GM19467 (cell line): ENCODE measurements at regions not wholly inside any gene's neighbourhood (a gene's known extent, or its start where the extent isn't known, plus 50 kb on each side); places are given as distances from the start of the nearest gene placed in this dataset.

Experiments used
- ATAC-seq: cut with Tn5 transposase; IDR thresholded peaks from one replicate; pipeline ENCODE4 v1.9.1; 2021; ENCODE audit warnings: mild to moderate bottlenecking, moderate library complexity; ENCODE audit not compliant: unreplicated experiment

DNA sequence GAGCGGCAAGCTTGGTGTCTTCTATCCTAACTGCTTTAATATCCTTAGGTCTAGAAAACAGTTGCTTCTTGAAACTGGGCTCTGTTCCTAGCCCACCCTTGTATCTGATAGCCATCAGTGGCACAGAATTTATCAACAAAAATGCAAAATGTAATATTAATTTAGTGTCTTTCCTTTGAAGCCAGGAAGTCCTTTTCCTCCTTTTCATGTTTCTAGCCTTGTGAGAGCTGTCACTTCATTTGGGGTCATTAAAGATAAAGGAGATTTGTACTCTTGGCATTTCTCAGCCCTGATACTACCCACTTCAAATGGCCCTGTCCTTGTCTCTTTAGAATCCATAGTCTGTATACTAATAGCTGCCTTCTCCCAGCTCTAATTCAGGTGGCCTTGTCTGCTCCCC, 111.0 kb downstream of the GAS1 start:
- ATAC-seq, result no peak

DNA sequence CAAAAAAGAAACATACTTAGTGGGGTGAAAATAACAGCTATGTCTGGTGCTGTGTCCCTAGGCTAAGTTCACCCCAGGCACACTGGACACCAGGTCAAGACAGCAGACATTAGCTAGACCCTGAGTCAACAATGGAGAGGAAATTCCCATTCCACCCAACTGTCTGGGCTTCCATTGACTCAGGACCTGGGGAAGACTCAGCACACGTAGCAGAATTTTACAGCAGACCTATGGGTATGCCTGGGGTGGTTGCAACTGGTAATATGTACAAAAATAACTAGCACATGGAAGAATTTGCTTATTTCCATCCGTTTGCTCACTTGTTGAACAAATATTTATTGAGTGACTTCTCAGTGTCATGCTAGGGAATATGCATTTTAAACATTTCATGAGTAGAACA, 117.0 kb downstream of the GAS1 start:
- no peak for ATAC-seq

DNA sequence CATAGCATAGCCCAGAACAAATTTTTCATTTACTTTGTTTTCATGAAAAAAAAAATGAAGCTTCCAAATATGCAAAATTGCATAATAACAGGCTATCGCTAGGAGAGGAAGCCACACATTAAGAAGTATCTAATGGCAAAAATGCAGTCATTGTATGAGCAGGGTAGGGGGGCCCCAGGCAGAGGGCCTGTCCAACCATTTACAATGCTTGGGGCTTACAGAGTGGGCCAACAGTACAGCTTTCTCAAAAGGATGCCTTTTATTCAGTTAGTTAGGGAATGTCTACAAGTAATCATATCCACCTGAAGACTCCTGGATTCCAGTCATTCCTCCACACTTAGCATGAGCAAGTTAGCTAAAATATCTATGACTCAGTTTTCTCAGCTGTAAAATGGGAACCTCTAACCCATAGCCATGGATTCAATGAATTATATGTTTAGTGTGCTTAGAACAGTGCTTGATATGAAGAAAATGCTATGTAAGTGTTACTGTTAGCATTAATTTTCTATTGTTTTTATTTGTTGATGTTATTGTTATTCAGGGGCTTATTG, 117.7 kb downstream of the GAS1 start:
- ATAC-seq, result no peak

DNA sequence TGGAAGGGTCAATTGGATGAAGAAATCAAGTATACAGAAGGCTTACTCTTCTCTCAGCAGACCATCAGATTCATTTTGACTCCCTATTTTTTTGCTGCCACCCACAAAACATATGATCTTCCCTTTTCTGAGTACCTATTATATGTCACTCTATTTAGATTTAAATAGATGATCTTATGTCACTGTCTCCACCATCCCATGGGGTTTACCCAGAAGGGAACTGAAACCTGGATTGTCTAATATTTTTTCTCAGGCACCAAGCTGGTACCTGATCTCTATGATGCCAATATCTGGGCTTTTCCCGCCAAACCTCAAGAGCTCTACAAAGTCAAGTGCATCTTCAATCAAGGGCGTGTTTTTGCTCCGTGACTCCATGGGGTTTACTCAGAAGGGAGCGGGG, 118.7 kb downstream of the GAS1 start:
- no peak for ATAC-seq

DNA sequence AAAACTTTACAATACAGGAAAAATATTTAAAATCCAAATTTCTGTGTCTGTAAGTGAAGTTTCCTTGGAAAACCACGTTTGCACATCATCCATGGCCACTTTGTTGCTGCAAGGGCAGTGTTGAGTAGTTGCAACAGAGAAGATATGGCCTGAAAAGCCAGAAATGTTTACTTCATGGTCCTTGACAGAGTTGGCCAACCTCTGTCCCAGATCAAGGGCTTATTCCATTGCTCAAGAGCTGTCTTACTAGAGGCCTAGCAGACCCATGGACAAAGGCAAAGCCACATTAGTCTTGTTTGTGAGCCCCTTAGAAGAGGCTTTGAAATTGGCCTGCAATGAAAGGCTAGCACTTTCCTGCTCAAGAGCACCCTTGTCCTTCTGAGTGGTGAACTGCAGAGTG, 119.4 kb downstream of the GAS1 start:
- no peak for ATAC-seq

DNA sequence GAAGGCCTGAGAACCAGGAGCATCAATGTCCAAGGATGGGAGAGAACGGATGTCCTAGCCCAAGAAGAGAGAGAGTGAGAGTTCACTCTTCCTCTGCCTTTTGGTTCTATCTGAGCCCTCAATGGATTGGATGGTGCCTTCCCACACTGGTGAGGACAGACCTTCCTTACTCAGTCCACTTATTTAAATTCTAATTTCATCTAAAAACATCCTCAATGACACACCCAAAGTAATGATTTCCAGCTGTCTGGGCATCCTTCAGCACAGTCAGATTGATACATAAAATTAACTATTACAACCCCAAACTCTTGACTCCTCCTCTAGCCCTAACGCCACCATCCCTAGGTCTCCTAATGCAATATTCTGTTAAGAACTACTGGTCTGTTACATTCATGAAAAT, 122.0 kb downstream of the GAS1 start:
- no peak for ATAC-seq

DNA sequence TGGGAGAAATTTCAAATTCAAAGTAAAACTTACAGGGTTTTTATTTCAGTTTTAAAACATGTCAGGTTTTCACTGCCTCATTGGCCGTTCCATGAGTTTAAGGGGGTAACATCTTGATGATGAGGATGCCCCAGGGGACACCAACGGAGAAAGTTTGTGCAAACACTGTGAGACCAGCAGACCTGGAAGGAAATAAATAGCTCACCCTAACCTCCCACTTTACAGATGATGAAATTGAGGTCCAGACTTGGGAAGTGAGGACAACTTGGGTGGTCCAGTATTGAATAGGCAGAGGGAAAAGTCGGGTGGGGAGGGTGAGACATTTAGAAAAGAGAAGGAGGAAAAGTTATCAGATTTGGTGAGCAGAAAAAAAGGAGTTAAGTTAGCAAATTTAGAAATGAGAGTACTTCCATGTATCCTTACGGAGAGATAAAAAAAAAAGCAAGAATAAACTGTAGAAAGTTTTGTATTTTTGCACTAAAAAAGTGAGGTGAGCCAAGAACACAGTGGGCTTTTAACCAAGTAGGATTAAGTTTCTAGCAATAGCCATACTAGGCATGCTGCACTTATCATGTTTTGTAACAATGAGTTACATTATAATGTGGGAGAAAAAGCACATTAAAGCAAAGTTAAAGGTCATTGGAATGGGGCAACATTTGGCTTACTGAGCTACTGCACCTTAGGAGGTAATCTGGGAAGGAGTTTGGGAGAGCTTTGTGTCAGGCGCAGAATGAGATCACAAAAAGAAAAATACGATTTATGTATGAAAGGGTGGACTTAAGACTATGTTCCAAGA, 125.1 kb downstream of the GAS1 start:
- ATAC-seq, result no peak

DNA sequence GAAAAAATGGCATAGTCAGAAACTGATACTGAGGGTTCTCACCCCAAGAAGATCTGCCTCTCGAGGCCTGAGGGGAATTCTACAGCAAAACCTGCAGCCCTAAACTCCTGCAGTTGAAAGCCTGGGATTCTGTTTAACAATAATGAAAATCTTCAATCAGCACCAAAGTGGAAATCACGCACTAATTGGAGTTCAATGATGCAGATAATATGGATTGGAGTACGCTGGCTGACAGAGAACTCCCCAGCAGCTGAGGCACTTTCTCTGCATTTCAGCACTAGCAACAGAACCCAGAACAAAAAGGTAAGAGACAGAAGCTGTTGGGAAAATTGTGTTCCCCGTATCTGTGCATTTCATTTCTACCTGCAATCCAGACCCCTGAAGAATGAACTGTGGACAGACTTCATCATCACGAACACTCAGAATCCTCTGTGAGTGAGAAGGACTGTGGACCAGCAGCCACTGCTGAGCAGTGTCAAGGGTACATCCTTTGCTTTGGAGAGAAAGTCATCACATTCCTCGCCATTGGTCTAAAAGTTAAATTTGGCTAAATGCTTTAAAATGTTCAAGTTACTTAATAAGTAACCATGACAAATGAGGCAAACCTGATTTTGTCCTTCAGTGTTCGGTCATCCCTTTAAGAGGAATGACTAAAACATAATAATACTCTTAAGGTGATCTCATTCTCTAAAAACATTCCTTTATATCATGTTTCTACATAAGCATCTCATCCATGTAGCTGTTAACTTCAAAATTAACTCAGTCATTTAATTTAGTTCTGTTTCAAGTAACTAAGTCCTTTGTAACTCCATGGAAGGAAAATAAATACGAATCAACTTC, 126.1 kb downstream of the GAS1 start:
- no peak for ATAC-seq

DNA sequence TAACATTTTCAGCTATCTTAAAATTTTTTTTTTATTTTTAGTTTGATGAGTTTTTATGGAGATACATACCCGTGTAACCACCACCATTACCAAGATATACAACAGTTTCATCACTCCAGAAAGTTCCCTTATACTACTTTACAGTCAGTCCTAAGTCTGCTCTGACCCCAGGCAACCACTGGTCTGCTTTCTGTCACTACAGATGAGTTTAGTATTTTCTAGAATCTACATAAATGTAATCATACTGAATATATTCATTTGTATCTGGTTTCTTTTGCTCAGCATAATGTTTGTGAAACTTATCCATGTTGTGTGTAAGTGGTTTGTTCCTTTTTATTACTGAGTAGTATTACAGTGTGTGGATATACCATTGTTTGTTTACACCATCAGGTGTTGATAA, 127.8 kb downstream of the GAS1 start:
- ATAC-seq, result no peak

DNA sequence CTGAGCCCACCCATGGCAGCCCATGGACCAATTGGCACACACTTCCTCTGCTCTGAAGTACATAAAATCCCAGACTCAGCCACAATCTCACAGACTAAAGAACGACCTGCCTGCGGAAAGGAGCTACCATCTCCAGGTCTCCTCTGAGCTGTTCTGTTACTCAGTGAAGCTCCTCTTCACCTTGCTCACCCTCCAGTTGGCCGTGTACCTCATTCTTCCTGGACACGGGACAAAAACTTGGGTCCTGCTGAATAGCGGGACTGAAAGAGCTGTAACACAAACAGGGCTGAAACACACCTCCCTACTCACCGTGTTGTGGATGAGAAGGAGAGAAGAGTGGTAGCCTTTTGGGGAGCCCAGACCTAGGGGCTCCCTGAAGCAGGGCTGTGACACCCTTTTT, 128.7 kb downstream of the GAS1 start:
- no peak for ATAC-seq

DNA sequence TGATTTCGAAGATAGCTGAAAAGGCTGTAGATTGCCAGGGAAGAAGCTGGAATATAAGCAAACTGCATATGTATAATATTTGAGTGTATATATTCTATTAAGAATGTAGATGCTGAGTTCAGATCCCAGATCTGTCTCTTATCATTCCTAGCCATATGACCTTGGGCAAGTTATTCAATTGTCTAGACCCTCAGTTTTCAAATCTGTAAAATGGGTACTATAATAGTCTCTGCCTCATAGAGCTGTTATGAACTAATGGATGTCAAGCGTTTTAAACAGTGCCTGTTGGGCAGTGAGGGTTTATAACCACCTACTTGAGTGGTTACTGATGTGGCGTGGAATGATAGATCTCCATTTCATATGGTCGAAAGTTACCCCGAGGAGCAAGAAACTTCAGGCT, 130.4 kb downstream of the GAS1 start:
- ATAC-seq, result no peak

DNA sequence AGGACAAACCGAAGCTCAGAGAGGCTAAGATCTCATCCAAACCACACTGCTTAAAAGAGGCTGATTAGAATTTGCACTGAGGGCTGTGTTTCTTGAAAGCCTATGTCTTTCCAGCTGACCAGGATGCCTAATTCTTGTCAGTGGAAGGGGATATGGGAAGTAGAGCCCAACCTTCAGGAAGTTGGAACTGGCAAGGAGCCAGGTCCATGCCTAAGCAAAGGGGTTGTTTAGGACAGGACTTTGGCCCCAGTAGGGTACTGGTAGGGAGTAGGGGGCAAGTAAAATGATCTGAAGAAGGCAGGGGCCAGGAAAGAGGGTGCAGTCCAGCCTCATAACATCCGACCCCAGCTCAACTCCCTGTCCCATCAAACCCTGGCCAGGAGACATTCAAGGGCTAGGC, 130.9 kb downstream of the GAS1 start:
- no peak for ATAC-seq

DNA sequence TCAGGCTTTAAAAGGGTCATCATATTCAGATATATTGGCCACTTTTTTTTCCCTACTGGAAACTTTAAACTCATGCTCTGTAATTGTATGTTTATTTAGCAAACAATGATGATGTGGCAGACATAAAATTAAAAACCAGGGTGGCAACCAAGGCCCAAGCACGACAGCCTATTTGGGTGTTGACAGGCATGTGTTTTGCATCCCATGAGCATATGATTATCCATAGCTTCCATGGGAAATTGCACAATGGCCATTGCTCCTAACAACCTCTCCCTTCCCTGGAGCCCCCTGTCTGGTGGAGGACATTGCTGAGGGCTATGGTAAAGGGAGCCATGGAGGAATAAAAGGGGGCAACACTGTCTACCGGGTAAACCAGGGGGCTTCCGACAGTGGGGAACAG, 134.7 kb downstream of the GAS1 start:
- no peak for ATAC-seq

DNA sequence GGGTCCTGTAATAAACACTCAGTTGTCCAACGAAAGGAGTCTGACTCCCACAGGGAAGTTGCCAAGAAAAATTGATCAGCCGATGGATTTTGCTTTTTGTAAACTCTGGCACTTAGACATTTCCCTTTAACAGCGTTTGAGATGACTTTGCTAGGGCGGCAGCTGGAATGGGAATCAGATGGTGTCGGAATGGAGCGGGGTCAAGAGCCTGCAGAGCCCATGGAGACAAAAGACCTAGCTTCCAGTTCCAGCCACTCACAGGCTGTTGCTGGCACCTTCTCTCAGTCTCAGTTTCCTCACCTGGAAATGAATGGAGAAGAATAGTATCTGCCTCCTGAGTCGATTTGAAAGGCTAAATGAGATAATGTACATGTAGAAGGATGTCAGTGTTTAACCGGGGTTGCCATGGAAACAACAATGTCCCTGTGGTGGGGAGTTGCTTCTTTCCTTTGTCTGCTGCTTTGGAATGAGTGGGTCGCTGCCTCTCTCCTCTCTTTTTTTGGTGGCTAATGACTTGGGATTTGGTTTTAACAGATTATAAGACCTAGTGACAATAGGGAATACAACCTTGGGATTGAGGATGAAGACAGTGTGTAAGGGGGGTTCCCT, 137.4 kb downstream of the GAS1 start:
- ATAC-seq, result no peak

DNA sequence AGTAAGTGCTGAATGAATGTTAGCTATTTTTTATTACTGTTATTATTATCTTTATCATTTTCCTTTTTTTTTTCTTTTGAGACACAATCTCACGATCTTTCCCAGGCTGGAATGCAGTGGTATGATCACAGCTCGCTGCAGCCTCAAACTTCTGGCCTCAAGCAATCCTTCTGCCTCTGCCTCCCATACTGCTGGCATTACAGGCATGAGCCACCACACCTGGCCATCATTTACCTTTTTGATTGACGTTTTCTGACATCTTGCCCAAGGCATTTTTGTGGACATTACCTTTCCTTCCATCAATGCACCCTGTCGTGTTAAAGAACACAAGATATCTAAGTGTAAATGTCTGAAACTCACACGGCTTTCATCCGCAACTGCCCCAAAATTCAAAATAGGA, 138.2 kb downstream of the GAS1 start:
- ATAC-seq, result no peak

DNA sequence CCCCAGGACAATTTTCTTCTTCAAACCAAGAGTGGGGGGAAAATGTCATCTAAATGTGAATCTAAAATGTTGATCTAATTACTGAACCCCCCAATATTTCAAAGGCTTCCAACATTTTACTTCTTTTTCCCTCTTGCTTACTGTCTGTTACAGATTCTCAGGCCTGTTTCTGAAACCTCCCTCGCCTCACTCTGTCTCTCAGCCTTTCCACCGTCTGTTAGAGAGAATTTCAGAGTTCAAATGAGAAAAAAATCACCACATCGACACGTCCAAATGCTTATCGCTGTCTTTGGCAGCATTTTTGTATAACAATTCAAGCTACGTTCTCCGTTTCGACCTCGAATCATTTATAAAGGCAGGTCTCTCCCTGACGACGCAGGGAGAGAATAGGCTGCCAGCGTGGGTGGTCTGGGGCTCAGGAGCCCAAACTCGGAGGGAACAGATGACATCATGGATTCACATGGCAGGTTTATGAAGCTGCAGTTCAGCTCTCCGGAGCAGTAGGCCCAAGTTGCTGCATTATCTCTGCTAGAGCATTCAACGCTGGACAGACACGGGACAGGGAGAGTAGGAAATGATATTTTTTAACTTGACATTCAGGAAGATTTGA, 139.8 kb downstream of the GAS1 start:
- no peak for ATAC-seq

DNA sequence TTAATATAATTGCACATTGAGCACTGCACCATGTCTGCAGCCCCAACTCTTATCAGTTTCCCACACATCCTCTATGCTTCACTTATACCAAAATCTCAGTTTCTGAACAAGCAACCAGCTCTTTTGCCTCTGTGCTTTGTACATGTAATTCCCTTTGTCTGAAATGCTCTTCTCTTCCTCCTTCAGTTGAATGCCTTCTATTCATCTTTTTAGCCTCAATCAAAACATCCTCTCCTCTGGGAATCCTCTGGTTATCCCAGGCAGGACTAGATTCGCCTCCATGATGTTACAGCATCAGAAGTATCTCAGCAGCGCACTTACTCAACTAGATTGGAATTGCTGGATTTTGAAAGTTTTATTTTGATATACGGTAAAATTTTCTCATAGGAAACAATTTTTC, 143.3 kb downstream of the GAS1 start:
- ATAC-seq, result no peak

DNA sequence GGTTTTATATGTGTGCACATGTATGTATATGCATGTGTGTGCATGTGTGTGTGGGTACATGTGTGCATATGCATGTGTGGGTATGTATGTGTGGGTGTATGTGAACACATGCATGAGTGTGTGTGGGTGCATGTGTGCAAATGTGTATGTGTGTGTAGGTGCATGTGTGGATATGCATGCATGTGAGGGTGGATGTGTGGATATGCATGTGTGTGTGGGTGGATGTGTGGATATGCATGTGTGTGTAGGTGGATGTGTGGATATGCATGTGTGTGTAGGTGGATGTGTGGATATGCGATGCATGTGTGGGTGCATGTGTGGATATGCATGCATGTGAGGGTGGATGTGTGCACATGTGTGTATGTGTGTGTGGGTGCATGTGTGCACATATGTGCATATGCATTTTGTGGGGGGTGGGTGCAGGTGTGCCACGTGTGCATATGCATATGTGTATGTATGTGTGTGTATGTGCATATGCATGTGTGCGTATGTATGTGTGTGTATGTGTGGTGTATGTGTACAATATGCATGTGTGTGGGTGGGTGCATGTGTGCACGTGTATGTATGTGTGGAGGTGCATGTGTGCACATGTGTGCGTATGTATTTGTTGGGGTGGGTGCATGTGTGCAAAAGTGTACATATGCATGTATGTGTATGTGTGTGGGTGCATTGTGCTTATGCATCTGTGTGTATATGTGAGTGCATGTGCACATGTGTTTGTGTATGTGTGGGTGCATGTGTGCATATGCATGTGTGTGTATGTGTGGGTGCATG, 144.2 kb downstream of the GAS1 start:
- ATAC-seq, result no peak

DNA sequence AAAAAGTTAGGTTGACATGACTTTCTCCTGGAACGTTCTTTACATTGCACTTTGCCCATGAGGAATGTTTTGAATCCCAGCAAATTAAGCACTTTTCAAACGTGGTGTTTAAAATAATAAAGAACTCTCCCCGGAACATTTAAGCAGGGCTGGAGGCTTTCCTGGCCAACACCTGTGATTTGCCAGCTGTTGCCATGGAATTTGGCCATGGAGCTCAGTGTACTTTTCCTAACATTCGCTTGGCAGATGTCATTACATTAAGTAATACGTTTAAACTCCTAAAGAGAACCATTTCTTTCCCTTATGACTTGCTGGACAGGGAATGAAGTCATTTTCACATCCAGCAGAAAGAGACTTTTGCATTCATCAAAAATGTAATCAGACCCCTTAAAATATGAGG, 146.1 kb downstream of the GAS1 start:
- no peak for ATAC-seq

DNA sequence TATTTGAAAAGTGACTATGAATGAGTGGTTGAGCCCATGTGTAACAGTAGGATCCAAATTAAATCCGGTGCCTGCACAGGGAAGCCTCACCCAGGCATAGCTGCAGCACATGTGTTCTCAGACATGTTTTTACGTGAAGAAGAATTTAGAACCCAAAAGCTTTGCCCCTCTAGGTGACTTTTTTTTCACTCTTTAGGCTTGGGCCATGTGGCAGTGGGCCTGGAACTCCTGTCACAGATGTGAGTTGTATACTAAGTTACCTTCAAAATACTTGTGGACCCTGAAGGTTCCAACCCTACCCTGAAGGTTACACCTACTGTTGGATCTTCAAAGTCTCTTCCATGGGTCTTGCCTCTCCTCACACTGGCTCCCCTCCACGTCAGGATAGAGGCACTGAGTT, 146.6 kb downstream of the GAS1 start:
- no peak for ATAC-seq

DNA sequence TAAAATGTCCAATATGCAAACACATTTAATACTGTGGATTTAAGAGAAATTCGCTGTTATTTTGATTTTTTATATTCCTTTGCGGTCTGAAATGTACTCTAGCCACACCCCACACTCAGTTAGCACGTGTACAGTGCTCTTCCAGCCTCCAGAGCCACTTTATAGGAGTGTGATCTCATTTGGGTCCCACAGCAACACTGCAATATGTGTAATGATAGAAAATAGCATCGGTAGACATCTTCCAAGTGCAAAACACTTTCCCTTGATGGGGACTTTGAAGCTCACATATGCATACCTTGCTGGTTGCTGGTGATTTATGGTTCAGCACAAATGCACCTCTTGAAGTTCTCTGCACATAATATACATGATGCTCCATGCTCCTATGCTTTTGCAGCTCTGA, 148.3 kb downstream of the GAS1 start:
- ATAC-seq, result no peak
